Activated CD8-positive, alpha-beta memory T cell treated with anti-CD3 and anti-CD28 coated beads for 48 hours (primary cell): ENCODE measurements at regions not wholly inside any gene's neighbourhood (a gene's known extent, or its start where the extent isn't known, plus 50 kb on each side); places are given as distances from the start of the nearest gene placed in this dataset.
"Not testable (repeated sequence)": the region's sequence is repeated elsewhere in the genome, so short reads cannot be mapped to it uniquely, and the experiment has no call there.

ENCODE experiments used
- DNase-seq, 3 experiments: peaks; one replicate each; pipeline ENCODE4 v3.0.0-alpha.2; 2020; ENCODE audit warnings: low read depth in 2 of 3, low spot score in 2 of 3

GRCh38 chr3:110903771-110904519, 167.7 kb upstream of the NECTIN3 start:
- DNase-seq = no peak

GRCh38 chr3:110904520-110904890, 167.1 kb upstream of the NECTIN3 start:
- DNase-seq = no peak

- DNase-seq = no peak
Measured at GRCh38 chr3:110905121-110905520, 166.5 kb upstream of the NECTIN3 start.

GRCh38 chr3:110909839-110910238, 161.8 kb upstream of the NECTIN3 start:
- no peak for DNase-seq

GRCh38 chr3:110910346-110910955, 161.2 kb upstream of the NECTIN3 start:
- DNase-seq = no peak

- no peak for DNase-seq
Measured at GRCh38 chr3:110918963-110919362, 152.7 kb upstream of the NECTIN3 start.

GRCh38 chr3:110925798-110926197, 145.8 kb upstream of the NECTIN3 start:
- DNase-seq = no peak

GRCh38 chr3:110928016-110928662, 143.5 kb upstream of the NECTIN3 start:
- no peak for DNase-seq

- no peak for DNase-seq
Measured at GRCh38 chr3:110929816-110930215, 141.8 kb upstream of the NECTIN3 start.

GRCh38 chr3:110932567-110932966, 139.0 kb upstream of the NECTIN3 start:
- no peak for DNase-seq

GRCh38 chr3:110933821-110934426, 137.7 kb upstream of the NECTIN3 start:
- DNase-seq = no peak

- DNase-seq = no peak
Measured at GRCh38 chr3:110938629-110939028, 133.0 kb upstream of the NECTIN3 start.

GRCh38 chr3:110940055-110940454, 131.6 kb upstream of the NECTIN3 start:
- DNase-seq = no peak

- no peak for DNase-seq
Measured at GRCh38 chr3:110944782-110945181, 126.8 kb upstream of the NECTIN3 start.

- no peak for DNase-seq
Measured at GRCh38 chr3:110946810-110947209, 124.8 kb upstream of the NECTIN3 start.

- not testable (repeated sequence) for DNase-seq
Measured at GRCh38 chr3:110949194-110949593, 122.4 kb upstream of the NECTIN3 start.

- DNase-seq = no peak
Measured at GRCh38 chr3:110955301-110955880, 116.2 kb upstream of the NECTIN3 start.

GRCh38 chr3:110956081-110956480, 115.5 kb upstream of the NECTIN3 start:
- DNase-seq = no peak

- DNase-seq = no peak
Measured at GRCh38 chr3:110957247-110958025, 114.2 kb upstream of the NECTIN3 start.

GRCh38 chr3:110958313-110959147, 113.1 kb upstream of the NECTIN3 start:
- no peak for DNase-seq
